ENCODE measurements at regions not wholly inside any gene's neighbourhood (a gene's known extent, or its start where the extent isn't known, plus 50 kb on each side); places are given as distances from the start of the nearest gene placed in this dataset.

DNA sequence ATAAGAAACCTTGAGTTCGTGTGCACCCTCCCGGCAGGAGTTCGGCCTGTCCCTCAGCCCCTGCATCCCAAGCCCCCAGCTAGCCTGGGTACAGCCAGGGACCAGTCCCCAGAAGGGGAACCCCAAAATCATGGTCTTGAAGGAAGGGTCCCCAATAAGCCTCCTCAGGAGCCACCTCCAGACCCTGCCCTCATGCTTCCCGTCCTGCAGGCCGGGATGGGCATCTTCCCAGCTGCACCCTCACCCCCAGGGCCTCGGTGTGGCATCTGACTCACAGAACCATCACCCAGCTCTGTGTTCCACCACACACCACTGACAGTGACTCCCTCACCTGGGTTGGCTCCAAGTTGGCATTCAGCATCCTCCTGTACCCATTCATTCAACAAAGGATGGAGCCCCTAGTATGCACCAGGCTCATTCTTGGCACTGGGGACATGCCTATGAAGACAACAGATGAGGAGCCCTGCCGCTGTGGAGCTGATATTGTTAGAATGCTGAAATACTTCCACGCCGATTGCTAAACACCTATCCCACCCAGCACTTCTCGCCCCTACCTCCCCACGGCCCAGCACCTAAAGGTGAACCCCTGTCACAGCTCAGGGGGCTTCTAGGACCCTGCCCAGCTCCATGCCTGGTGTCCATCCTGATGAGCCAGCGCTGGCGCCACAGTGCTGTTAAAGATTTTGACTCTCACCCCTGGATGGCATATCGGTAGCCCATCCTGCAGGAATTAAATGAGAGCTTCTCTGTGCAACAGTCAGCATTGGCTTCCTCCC is 77.8 kb downstream of the BUD13 start:
- H3K27ac Mint-ChIP-seq = no peak overlapping the region
- no peaks in the 10 kb centered on the region for H3K9me3 Mint-ChIP-seq (ENCODE audit: low read depth)
- H3K36me3 Mint-ChIP-seq (ENCODE audit: insufficient read depth) = no peaks in the 10 kb centered on the region

DNA sequence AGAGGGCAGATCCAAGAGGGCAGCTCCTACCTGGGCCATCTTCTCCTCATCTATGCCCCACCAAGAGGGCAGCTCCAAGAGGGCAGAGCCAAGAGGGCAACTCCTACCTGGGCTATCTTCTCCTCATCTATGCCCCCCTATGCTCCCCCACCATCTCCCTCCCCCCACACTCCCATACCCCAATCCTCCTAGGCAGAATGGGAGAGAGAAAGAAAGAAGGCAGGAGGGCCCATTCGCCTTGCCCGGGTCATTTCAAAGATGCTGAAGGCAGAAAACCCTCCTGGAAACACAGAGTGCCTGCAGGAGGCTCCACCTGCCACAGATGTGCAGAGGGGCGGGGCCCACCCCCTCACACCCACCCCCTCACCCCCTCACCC is 78.5 kb downstream of the BUD13 start:
- Mint-ChIP-seq H3K4me1 (ENCODE audit: low read depth) (peaks cover 10% of the 10 kb centered on the region), H3K4me3 (ENCODE audit: low read depth) (no peak overlapping the region), H3K27me3 (peaks cover 7% of the 10 kb centered on the region), H3K9me3 (ENCODE audit: low read depth) (no peaks in the 10 kb centered on the region), H3K36me3 (ENCODE audit: insufficient read depth) (no peaks in the 10 kb centered on the region), H3K27ac (no peak overlapping the region)
- no peak for DNase-seq (ENCODE audit: low spot score, unreplicated experiment)
- TF ChIP-seq, protein P1, sequence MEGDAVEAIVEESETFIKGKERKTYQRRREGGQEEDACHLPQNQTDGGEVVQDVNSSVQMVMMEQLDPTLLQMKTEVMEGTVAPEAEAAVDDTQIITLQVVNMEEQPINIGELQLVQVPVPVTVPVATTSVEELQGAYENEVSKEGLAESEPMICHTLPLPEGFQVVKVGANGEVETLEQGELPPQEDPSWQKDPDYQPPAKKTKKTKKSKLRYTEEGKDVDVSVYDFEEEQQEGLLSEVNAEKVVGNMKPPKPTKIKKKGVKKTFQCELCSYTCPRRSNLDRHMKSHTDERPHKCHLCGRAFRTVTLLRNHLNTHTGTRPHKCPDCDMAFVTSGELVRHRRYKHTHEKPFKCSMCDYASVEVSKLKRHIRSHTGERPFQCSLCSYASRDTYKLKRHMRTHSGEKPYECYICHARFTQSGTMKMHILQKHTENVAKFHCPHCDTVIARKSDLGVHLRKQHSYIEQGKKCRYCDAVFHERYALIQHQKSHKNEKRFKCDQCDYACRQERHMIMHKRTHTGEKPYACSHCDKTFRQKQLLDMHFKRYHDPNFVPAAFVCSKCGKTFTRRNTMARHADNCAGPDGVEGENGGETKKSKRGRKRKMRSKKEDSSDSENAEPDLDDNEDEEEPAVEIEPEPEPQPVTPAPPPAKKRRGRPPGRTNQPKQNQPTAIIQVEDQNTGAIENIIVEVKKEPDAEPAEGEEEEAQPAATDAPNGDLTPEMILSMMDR (IDR thresholded peaks at IDR 0.05; ENCODE audit: unreplicated experiment) = no peak

More for the DNA sequence above, 77.8 kb downstream of the BUD13 start:
- Mint-ChIP-seq H3K4me3 (ENCODE audit: low read depth) (no peak overlapping the region), H3K4me1 (ENCODE audit: low read depth) (peaks cover 10% of the 10 kb centered on the region), H3K27me3 (peaks cover 7% of the 10 kb centered on the region)
- no peak for DNase-seq (ENCODE audit: low spot score, unreplicated experiment)
- TF ChIP-seq, protein P1 (IDR thresholded peaks at IDR 0.05; ENCODE audit: unreplicated experiment) = no peak

DNA sequence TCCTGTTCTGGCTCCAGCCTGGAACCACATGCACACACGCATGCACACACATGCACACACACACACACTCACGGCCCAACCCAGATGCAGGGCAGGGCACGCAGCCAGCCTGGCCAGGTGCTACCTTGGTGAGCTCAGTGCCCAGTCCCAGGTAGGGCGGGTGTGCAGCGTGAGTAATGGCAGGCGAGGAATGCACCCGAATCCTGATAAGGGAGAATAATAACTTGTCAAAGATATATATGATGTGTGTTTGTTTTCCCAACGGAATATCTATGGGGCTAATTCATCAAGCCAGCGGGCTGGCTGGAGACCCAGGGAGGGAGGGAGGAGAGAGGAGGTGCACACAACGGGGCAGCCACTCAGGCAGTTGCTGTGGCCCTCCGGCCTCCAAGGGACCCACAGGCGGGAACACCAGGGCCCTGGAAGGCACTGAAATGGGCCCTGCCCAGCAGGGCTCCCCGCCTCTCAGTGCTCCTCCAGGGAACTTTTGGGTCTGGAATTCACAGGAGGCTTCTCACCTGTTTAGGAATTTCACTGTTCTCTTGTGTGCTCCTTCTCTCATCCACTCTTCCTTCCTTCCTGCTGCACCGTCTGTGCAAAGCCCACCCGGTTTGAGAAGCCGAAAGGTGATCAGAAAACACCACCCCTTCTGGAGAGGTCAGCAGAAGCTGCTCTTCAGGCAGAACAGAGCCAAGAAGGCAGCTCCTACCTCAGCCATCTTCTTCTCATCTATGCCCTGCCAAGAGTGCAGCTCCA is 79.0 kb downstream of the BUD13 start:
- Mint-ChIP-seq H3K27ac (no peak overlapping the region), H3K9me3 (ENCODE audit: low read depth) (no peaks in the 10 kb centered on the region), H3K4me1 (ENCODE audit: low read depth) (peaks cover 11% of the 10 kb centered on the region), H3K4me3 (ENCODE audit: low read depth) (no peak overlapping the region), H3K36me3 (ENCODE audit: insufficient read depth) (no peaks in the 10 kb centered on the region), H3K27me3 (peaks cover 7% of the 10 kb centered on the region)
- TF ChIP-seq, protein P1 (IDR thresholded peaks at IDR 0.05; ENCODE audit: unreplicated experiment) = no peak
- no peak for DNase-seq (ENCODE audit: low spot score, unreplicated experiment)

DNA sequence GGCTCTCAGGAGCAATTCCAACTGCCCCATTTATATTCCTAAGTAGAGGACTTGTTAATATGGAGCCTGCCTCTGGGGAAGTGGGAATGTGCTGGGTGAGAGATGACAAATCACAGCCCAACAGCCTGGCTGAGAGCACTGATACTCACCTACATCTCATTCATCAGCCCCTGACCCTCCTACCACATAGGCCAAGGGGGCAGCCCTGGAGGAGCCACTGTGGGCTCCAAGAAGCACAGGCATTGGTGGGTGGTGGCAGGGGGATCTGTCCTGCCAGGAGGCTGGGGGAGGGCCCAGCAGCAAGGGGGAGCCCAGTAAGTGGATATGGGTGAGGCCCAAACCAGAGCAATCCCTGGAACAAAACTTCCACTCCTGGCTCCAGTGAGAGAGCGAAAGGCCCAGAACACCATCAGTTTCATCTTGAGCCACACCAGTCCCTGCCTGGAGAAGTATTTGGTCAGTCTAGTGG is 79.7 kb downstream of the BUD13 start:
- Mint-ChIP-seq H3K27me3 (peaks cover 6% of the 10 kb centered on the region), H3K36me3 (ENCODE audit: insufficient read depth) (no peaks in the 10 kb centered on the region), H3K27ac (peak overlapping the region; percentile 24), H3K9me3 (ENCODE audit: low read depth) (no peaks in the 10 kb centered on the region), H3K4me3 (ENCODE audit: low read depth) (no peak overlapping the region), H3K4me1 (ENCODE audit: low read depth) (peaks cover 16% of the 10 kb centered on the region)
- no peak for DNase-seq (ENCODE audit: low spot score, unreplicated experiment)
- TF ChIP-seq, protein P1 (IDR thresholded peaks at IDR 0.05; ENCODE audit: unreplicated experiment) = no peak

DNA sequence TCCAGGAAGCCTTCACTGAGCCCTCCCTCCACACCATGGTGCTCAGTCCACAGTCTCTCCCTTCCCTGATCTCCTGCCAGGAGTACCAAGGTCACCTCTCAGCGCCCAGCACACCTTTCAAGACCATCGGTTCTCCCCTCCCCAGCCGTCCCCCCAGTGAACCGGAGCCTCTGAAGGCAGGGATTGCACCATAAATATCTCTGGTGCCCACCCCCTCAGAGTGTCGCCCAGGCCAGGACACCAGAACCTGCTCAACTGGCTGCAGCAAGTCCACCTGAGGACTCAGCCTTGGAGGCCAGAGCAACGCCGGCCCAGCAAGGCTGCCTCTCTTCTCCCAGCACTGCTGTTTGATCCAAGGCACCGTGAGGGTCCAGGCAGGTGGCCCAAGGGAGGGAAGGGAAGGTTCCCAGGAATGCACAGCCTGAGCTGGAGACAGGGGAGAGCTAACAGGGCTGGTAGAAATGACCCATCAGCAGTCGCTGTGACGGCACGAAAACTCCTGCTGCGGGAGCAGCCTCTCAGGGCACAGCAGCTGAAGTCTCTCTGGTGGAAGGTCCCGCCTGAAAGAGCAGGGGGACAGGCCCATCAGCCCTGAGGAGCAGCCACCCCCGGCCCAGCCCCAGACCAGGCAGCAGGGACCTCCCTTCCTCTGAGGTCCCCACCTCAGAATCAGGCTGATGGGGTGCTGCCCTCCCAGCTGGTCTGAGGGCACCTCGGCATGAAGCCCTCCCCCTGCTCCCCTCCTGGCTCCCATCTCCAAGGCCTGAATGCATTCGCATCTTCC is 80.3 kb downstream of the BUD13 start:
- H3K4me3 Mint-ChIP-seq (ENCODE audit: low read depth) = no peak overlapping the region
- no peak for DNase-seq (ENCODE audit: low spot score, unreplicated experiment)
- no peaks in the 10 kb centered on the region for H3K36me3 Mint-ChIP-seq (ENCODE audit: insufficient read depth)
- peaks cover 3% of the 10 kb centered on the region for H3K27me3 Mint-ChIP-seq
- no peaks in the 10 kb centered on the region for H3K9me3 Mint-ChIP-seq (ENCODE audit: low read depth)
- TF ChIP-seq, protein P1 (IDR thresholded peaks at IDR 0.05; ENCODE audit: unreplicated experiment) = no peak
- no peak overlapping the region for H3K27ac Mint-ChIP-seq
- peaks cover 22% of the 10 kb centered on the region for H3K4me1 Mint-ChIP-seq (ENCODE audit: low read depth)

Measured in progenitor cell of endocrine pancreas (in vitro differentiated cells).